ENCODE measurements at regions not wholly inside any gene's neighbourhood (a gene's known extent, or its start where the extent isn't known, plus 50 kb on each side); places are given as distances from the start of the nearest gene placed in this dataset.

- DNase-seq = no peak
These were observed 51.7 kb upstream of the RTL1 start for GRCh38 chr14:100955201-100955600.

- DNase-seq = no peak
These were observed 59.0 kb upstream of the RTL1 start for GRCh38 chr14:100962494-100962893.

GRCh38 chr14:100965296-100965695 lies 61.8 kb upstream of the RTL1 start:
- DNase-seq = no peak

GRCh38 chr14:100967178-100967577 lies 63.7 kb upstream of the RTL1 start:
- DNase-seq = no peak

GRCh38 chr14:100967930-100968329 lies 64.4 kb upstream of the RTL1 start:
- no peak for DNase-seq

- no peak for DNase-seq
These were observed 68.8 kb upstream of the RTL1 start for GRCh38 chr14:100972118-100972897.

- DNase-seq = no peak
These were observed 72.1 kb upstream of the RTL1 start for GRCh38 chr14:100975671-100976070.

- DNase-seq = no peak
These were observed 75.6 kb upstream of the RTL1 start for GRCh38 chr14:100979079-100979478.

GRCh38 chr14:100979780-100980179 lies 76.3 kb upstream of the RTL1 start:
- DNase-seq = no peak

- DNase-seq = no peak
These were observed 77.3 kb upstream of the RTL1 start for GRCh38 chr14:100980823-100981222.

- DNase-seq = no peak
These were observed 78.3 kb upstream of the RTL1 start for GRCh38 chr14:100981809-100982208.

GRCh38 chr14:100982353-100982752 lies 78.8 kb upstream of the RTL1 start:
- no peak for DNase-seq

- DNase-seq = no peak
These were observed 79.2 kb upstream of the RTL1 start for GRCh38 chr14:100982762-100983161.

GRCh38 chr14:100983710-100984109 lies 80.2 kb upstream of the RTL1 start:
- no peak for DNase-seq

GRCh38 chr14:100988011-100988410 lies 84.5 kb upstream of the RTL1 start:
- DNase-seq = no peak

GRCh38 chr14:100988411-100988900 lies 84.9 kb upstream of the RTL1 start:
- no peak for DNase-seq

GRCh38 chr14:100988956-100989355 lies 85.4 kb upstream of the RTL1 start:
- no peak for DNase-seq

GRCh38 chr14:100989924-100990323 lies 86.4 kb upstream of the RTL1 start:
- no peak for DNase-seq

- no peak for DNase-seq
These were observed 90.6 kb upstream of the RTL1 start for GRCh38 chr14:100994082-100994481.

- no peak for DNase-seq
These were observed 91.3 kb upstream of the RTL1 start for GRCh38 chr14:100994756-100995330.

GRCh38 chr14:101000711-101001250 lies 97.3 kb upstream of the RTL1 start:
- DNase-seq = no peak

GRCh38 chr14:101001311-101002069 lies 98.0 kb upstream of the RTL1 start:
- no peak for DNase-seq

GRCh38 chr14:101002738-101003137 lies 99.2 kb upstream of the RTL1 start:
- no peak for DNase-seq

- no peak for DNase-seq
These were observed 100.7 kb upstream of the RTL1 start for GRCh38 chr14:101004176-101004575.

Data from CD4-positive, alpha-beta T cell treated with Interferon alpha-2 for 1 hour (primary cell).